ES-I3 (cell line): ENCODE measurements at regions not wholly inside any gene's neighbourhood (a gene's known extent, or its start where the extent isn't known, plus 50 kb on each side); places are given as distances from the start of the nearest gene placed in this dataset.

Source experiments
- H3K36me3 ChIP-seq: 2 replicates; pipeline ENCODE4 v1.6.1; 2013; ENCODE audit warnings: mild to moderate bottlenecking, low read length, control low read depth, moderate library complexity; ENCODE audit not compliant: insufficient read depth
- H3K4me1 ChIP-seq: 2 replicates; pipeline ENCODE4 v1.6.1; 2013; ENCODE audit warnings: mild to moderate bottlenecking, control low read depth, low read length; ENCODE audit not compliant: insufficient read depth
- H3K9ac ChIP-seq: 2 replicates; pipeline ENCODE4 v1.6.1; 2013; ENCODE audit warnings: low read depth, mild to moderate bottlenecking, low read length, moderate library complexity
- H3K9me3 ChIP-seq: 2 replicates; pipeline ENCODE4 v1.6.1; 2013; ENCODE audit warnings: mild to moderate bottlenecking, low read length, moderate library complexity; ENCODE audit not compliant: control insufficient read depth, insufficient read depth

GRCh38 chr12:68449196-68449595 lies 117.0 kb upstream of the MDM1 start:
- Histone ChIP-seq H3K4me1 (peaks cover 31% of the 10 kb centered on the region), H3K9ac (no peak overlapping the region), H3K9me3 (peaks cover 2% of the 10 kb centered on the region; the same call in 1 of the 2 replicates), H3K36me3 (no peaks in the 10 kb centered on the region)

GRCh38 chr12:68450947-68451260 lies 118.7 kb upstream of the MDM1 start:
- Histone ChIP-seq H3K4me1 (peaks cover 43% of the 10 kb centered on the region), H3K9me3 (no peaks in the 10 kb centered on the region), H3K36me3 (no peaks in the 10 kb centered on the region), H3K9ac (no peak overlapping the region)

GRCh38 chr12:68451261-68452077 lies 119.3 kb upstream of the MDM1 start:
- peaks cover 39% of the 10 kb centered on the region for H3K4me1 ChIP-seq
- no peaks in the 10 kb centered on the region for H3K36me3 ChIP-seq
- no peak overlapping the region for H3K9ac ChIP-seq
- H3K9me3 ChIP-seq: no peaks in the 10 kb centered on the region

GRCh38 chr12:68452078-68452715 lies 120.0 kb upstream of the MDM1 start:
- Histone ChIP-seq H3K9me3 (no peaks in the 10 kb centered on the region), H3K36me3 (no peaks in the 10 kb centered on the region), H3K9ac (no peak overlapping the region), H3K4me1 (peaks cover 36% of the 10 kb centered on the region)

GRCh38 chr12:68453278-68453677 lies 121.1 kb upstream of the MDM1 start:
- Histone ChIP-seq H3K9me3 (no peaks in the 10 kb centered on the region), H3K9ac (no peak overlapping the region)

GRCh38 chr12:68453876-68454275 lies 121.7 kb upstream of the MDM1 start:
- Histone ChIP-seq H3K9me3 (no peaks in the 10 kb centered on the region), H3K36me3 (no peaks in the 10 kb centered on the region), H3K4me1 (peaks cover 36% of the 10 kb centered on the region), H3K9ac (no peak overlapping the region)

More at GRCh38 chr12:68453278-68453677, 121.1 kb upstream of the MDM1 start:
- peaks cover 36% of the 10 kb centered on the region for H3K4me1 ChIP-seq
- no peaks in the 10 kb centered on the region for H3K36me3 ChIP-seq

GRCh38 chr12:68454892-68455291 lies 122.7 kb upstream of the MDM1 start:
- Histone ChIP-seq H3K4me1 (peaks cover 36% of the 10 kb centered on the region), H3K9ac (no peak overlapping the region), H3K36me3 (no peaks in the 10 kb centered on the region), H3K9me3 (no peaks in the 10 kb centered on the region)

- H3K9me3 ChIP-seq: no peaks in the 10 kb centered on the region
- H3K4me1 ChIP-seq: peaks cover 36% of the 10 kb centered on the region
- no peaks in the 10 kb centered on the region for H3K36me3 ChIP-seq
- H3K9ac ChIP-seq: no peak overlapping the region
These were observed 123.7 kb upstream of the MDM1 start for GRCh38 chr12:68455691-68456345.

- no peaks in the 10 kb centered on the region for H3K36me3 ChIP-seq
- no peaks in the 10 kb centered on the region for H3K9me3 ChIP-seq
- no peak overlapping the region for H3K9ac ChIP-seq
- peaks cover 20% of the 10 kb centered on the region for H3K4me1 ChIP-seq
These were observed 126.7 kb upstream of the MDM1 start for GRCh38 chr12:68458866-68459265.

GRCh38 chr12:68460236-68460635 lies 128.1 kb upstream of the MDM1 start:
- H3K9ac ChIP-seq: no peak overlapping the region
- H3K36me3 ChIP-seq: no peaks in the 10 kb centered on the region
- H3K9me3 ChIP-seq: no peaks in the 10 kb centered on the region
- H3K4me1 ChIP-seq: peaks cover 8% of the 10 kb centered on the region

GRCh38 chr12:68461645-68462044 lies 129.5 kb upstream of the MDM1 start:
- Histone ChIP-seq H3K36me3 (no peaks in the 10 kb centered on the region), H3K9me3 (no peaks in the 10 kb centered on the region), H3K4me1 (no peaks in the 10 kb centered on the region), H3K9ac (no peak overlapping the region)

- H3K36me3 ChIP-seq: no peaks in the 10 kb centered on the region
- no peaks in the 10 kb centered on the region; the same call in 1 of the 2 replicates for H3K9me3 ChIP-seq
- no peak overlapping the region for H3K9ac ChIP-seq
- no peaks in the 10 kb centered on the region for H3K4me1 ChIP-seq
These were observed 130.6 kb upstream of the MDM1 start for GRCh38 chr12:68462803-68463202.

GRCh38 chr12:68465227-68465626 lies 133.1 kb upstream of the MDM1 start:
- no peak overlapping the region for H3K9ac ChIP-seq
- H3K9me3 ChIP-seq: no peaks in the 10 kb centered on the region; the same call in 1 of the 2 replicates
- no peaks in the 10 kb centered on the region for H3K4me1 ChIP-seq
- H3K36me3 ChIP-seq: no peaks in the 10 kb centered on the region

GRCh38 chr12:68467514-68467913 lies 135.4 kb upstream of the MDM1 start:
- Histone ChIP-seq H3K36me3 (no peaks in the 10 kb centered on the region), H3K9ac (no peak overlapping the region), H3K4me1 (no peaks in the 10 kb centered on the region), H3K9me3 (no peaks in the 10 kb centered on the region; the same call in 1 of the 2 replicates)

GRCh38 chr12:68468036-68468435 lies 135.9 kb upstream of the MDM1 start:
- H3K36me3 ChIP-seq: no peaks in the 10 kb centered on the region
- no peak overlapping the region for H3K9ac ChIP-seq
- no peaks in the 10 kb centered on the region for H3K4me1 ChIP-seq
- no peaks in the 10 kb centered on the region; the same call in 1 of the 2 replicates for H3K9me3 ChIP-seq
